A549 (cell line): ENCODE measurements at regions not wholly inside any gene's neighbourhood (a gene's known extent, or its start where the extent isn't known, plus 50 kb on each side); places are given as distances from the start of the nearest gene placed in this dataset.

Source experiments
- ATAC-seq, 2 experiments: fragments of 200-7000 bp in 1 of 2; fragments of >200 bp in 1 of 2; cut with Nextera tagmentation in 1 of 2; cut with Tn5 transposase in 1 of 2; 3 replicates each; pipeline versions ENCODE4 v1.8.0 to v1.9.1; 2018 to 2020; ENCODE audit warnings: mild to moderate bottlenecking in 1 of 2, moderate library complexity in 1 of 2
- CTCF ChIA-PET: fragments of 300-600 bp; sonication (Branson Sonifier 250); formaldehyde crosslinking; extraction: SDS; loops from one replicate; lab custom pipeline; 2021; ENCODE audit warnings: antibody characterized with exemption, inconsistent platforms; lab: Yijun Ruan, JAX
- POLR2A ChIA-PET: fragments of 350-600 bp; formaldehyde crosslinking; extraction: SDS; loops from one replicate; lab custom pipeline; 2021; ENCODE audit warnings: antibody characterized with exemption, inconsistent platforms; lab: Yijun Ruan, JAX
- DNase-seq, 2 experiments: peaks; one replicate each; pipeline versions ENCODE4 v3.0.0 to v3.0.0-alpha.2; 2011 to 2016; ENCODE audit warnings: low read depth in 1 of 2, low spot score in 1 of 2
- FAIRE-seq: peaks from 2 replicates; lab custom pipeline; 2011; peaks lifted over from hg19 to GRCh38; lab: Jason Lieb, UNC
- H3K27ac ChIP-seq, 2 experiments: fragments of >200 bp; sonication (Bioruptor Twin); formaldehyde crosslinking; 3 replicates each; pipeline ENCODE4 v1.5.1; 2016 to 2017
- H3K4me1 ChIP-seq: fragments of >200 bp; sonication (Bioruptor Twin); formaldehyde crosslinking; 3 replicates; pipeline ENCODE4 v1.6.1; 2016
- H3K4me2 ChIP-seq: fragments of >200 bp; sonication (Bioruptor Twin); formaldehyde crosslinking; 3 replicates; pipeline ENCODE4 v1.6.1; 2016
- H3K4me3 ChIP-seq: fragments of >200 bp; sonication (Bioruptor Twin); formaldehyde crosslinking; 3 replicates; pipeline ENCODE4 v1.5.1; 2016
- H3K9me3 ChIP-seq: fragments of >200 bp; sonication (Bioruptor Twin); formaldehyde crosslinking; 3 replicates; pipeline ENCODE4 v1.6.1; 2016
- BHLHE40 ChIP-seq: IDR thresholded peaks from 2 replicates; pipeline ENCODE4 v1.6.1; 2012; ENCODE audit warnings: low read depth, low read length, inconsistent platforms
- CHD4 ChIP-seq: fragments of 200-600 bp; sonication (generic); IDR thresholded peaks from 2 replicates; pipeline ENCODE4 v1.6.1; 2016; ENCODE audit warnings: antibody characterized with exemption, mild to moderate bottlenecking, borderline replicate concordance
- CTCF ChIP-seq: fragments of >200 bp; sonication (Bioruptor Twin); formaldehyde crosslinking; IDR thresholded peaks from 3 replicates; pipeline ENCODE4 v1.5.1; 2016
- EHMT2 ChIP-seq: fragments of 200-600 bp; sonication (generic); IDR thresholded peaks from 2 replicates; pipeline ENCODE4 v1.6.1; 2016; ENCODE audit warnings: antibody characterized with exemption, low read depth, mild to moderate bottlenecking, moderate library complexity
- FOXS1 ChIP-seq: fragments of 250-450 bp; sonication (Bioruptor Pico); IDR thresholded peaks from 2 replicates; pipeline ENCODE4 v1.5.0; 2020; ENCODE audit warnings: mild to moderate bottlenecking, moderate library complexity
- HEYL ChIP-seq: fragments of 250-450 bp; sonication (Bioruptor Pico); IDR thresholded peaks from 2 replicates; pipeline ENCODE4 v1.8.0; 2021; ENCODE audit warnings: mild to moderate bottlenecking, moderate library complexity
- HMGXB4 ChIP-seq: fragments of 250-450 bp; sonication (Bioruptor Pico); IDR thresholded peaks from 2 replicates; pipeline ENCODE4 v1.5.0; 2021; ENCODE audit warnings: mild to moderate bottlenecking, moderate library complexity, borderline replicate concordance
- HOXB13 ChIP-seq: fragments of 250-450 bp; sonication (Bioruptor Pico); IDR thresholded peaks from 2 replicates; pipeline ENCODE4 v1.5.0; 2020; ENCODE audit warnings: low read depth, mild to moderate bottlenecking, moderate library complexity
- MAFK ChIP-seq: fragments of 450-650 bp; IDR thresholded peaks from 2 replicates; pipeline ENCODE4 v1.6.1; 2014; ENCODE audit not compliant: partially characterized antibody
- PHF8 ChIP-seq: fragments of 200-600 bp; sonication (generic); IDR thresholded peaks from 2 replicates; pipeline ENCODE4 v1.6.1; 2016; ENCODE audit warnings: low read depth, mild to moderate bottlenecking, antibody characterized with exemption, moderate library complexity, borderline replicate concordance
- RARB ChIP-seq: fragments of 250-450 bp; sonication (Bioruptor Pico); IDR thresholded peaks from 2 replicates; pipeline ENCODE4 v1.8.0; 2021; ENCODE audit warnings: mild to moderate bottlenecking, moderate library complexity
- RCOR1 ChIP-seq: fragments of 150-350 bp; IDR thresholded peaks from 2 replicates; pipeline ENCODE4 v1.6.1; 2014; ENCODE audit warnings: antibody characterized with exemption, low read length, low read depth
- RFX5 ChIP-seq: fragments of 450-650 bp; IDR thresholded peaks from 2 replicates; pipeline ENCODE4 v1.7.1; 2014; ENCODE audit warnings: antibody characterized with exemption, mild to moderate bottlenecking, moderate library complexity
- SMC3 ChIP-seq: fragments of >200 bp; sonication (Bioruptor Twin); formaldehyde crosslinking; IDR thresholded peaks from 3 replicates; pipeline ENCODE4 v1.6.1; 2018; ENCODE audit warnings: inconsistent platforms
- SREBF2 ChIP-seq: fragments of 450-650 bp; IDR thresholded peaks from 2 replicates; pipeline ENCODE4 v1.6.1; 2014; ENCODE audit warnings: mild to moderate bottlenecking, moderate library complexity
- TFCP2L1 ChIP-seq: fragments of 250-450 bp; sonication (Bioruptor Pico); IDR thresholded peaks from 2 replicates; pipeline ENCODE4 v1.5.0; 2021; ENCODE audit warnings: mild to moderate bottlenecking
- TP53 ChIP-seq: fragments of 250-450 bp; sonication (Bioruptor Pico); IDR thresholded peaks from 2 replicates; pipeline ENCODE4 v1.5.0; 2021; ENCODE audit warnings: mild to moderate bottlenecking, moderate library complexity
- ZFP36 ChIP-seq: fragments of 450-650 bp; IDR thresholded peaks from 2 replicates; pipeline ENCODE4 v1.6.1; 2014; ENCODE audit warnings: borderline replicate concordance; ENCODE audit not compliant: partially characterized antibody
- WGBS: methylation state at CpG from one replicate; pipeline ENCODE4 v1.1.6; 2017; ENCODE audit errors: missing lambda C conversion rate; 5-methylcytosine and 5-hydroxymethylcytosine counted together

GRCh38 chrX:149151805-149152757 lies 353.0 kb downstream of the IDS start:
- no peak for ATAC-seq
- Histone ChIP-seq H3K4me1 (no peaks in the 10 kb centered on the region), H3K4me2 (no peak overlapping the region), H3K9me3 (no peaks in the 10 kb centered on the region), H3K4me3 (no peak overlapping the region), H3K27ac (no peak overlapping the region)
- no peak for TF ChIP-seq HOXB13
- no peak for TF ChIP-seq CTCF
- no peak for TF ChIP-seq TFCP2L1 (CRISPR knock-in tag)
- TF ChIP-seq PHF8 = no peak
- TF ChIP-seq BHLHE40 = no peak
- no peak for TF ChIP-seq CHD4
- TF ChIP-seq RFX5 = no peak
- WGBS = 0% methylated on average over 3 of the region's 3 CpGs
- ChIA-PET POLR2A (no interaction called here), CTCF (no interaction called here)
- FAIRE-seq = peak; percentile 63
- no peak for DNase-seq

DNA sequence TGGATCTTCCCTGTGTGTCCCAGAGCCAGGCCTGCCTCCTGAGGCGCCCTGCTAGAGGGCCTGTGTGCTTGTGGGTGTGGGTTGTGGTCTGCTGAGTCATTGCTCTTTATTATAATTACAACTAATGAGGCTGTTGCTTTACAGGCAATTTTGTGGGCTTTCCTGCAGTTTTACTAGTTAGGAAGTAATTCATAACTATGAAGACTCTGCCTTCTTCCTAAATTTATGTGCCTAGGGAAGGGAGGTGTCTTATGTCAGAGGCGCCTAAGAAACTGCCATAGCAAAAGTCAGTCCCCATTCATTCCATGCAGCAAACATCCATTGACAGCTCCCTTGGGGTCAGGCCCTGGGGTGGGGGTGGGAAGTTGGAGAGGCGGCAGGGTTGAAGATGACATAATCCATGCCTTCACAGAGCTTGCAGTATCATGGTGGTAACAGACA lies 359.2 kb downstream of the IDS start:
- TF ChIP-seq BHLHE40 = no peak
- TF ChIP-seq CTCF = no peak
- TF ChIP-seq EHMT2 = no peak
- TF ChIP-seq MAFK = no peak
- no peak for TF ChIP-seq RCOR1
- TF ChIP-seq CHD4 = no peak
- TF ChIP-seq TP53 = no peak
- no peak for TF ChIP-seq HMGXB4 (CRISPR knock-in tag)
- no peak for TF ChIP-seq HEYL (CRISPR knock-in tag)
- no peak for TF ChIP-seq SREBF2
- TF ChIP-seq FOXS1 (CRISPR knock-in tag) = no peak
- no peak for TF ChIP-seq RARB (CRISPR knock-in tag)
- no peak for TF ChIP-seq SMC3
- no peak for TF ChIP-seq RFX5
- TF ChIP-seq ZFP36 = no peak
- Histone ChIP-seq H3K27ac (no peak overlapping the region), H3K4me2 (no peak overlapping the region), H3K4me1 (no peaks in the 10 kb centered on the region), H3K9me3 (no peaks in the 10 kb centered on the region), H3K4me3 (no peak overlapping the region)
- WGBS = 20% methylated on average over 3 of the region's 3 CpGs
- POLR2A ChIA-PET = no interaction called here
- DNase-seq = no peak
- ATAC-seq = no peak
- CTCF ChIA-PET = no interaction called here
- FAIRE-seq = no peak
